B cell (primary cell): ENCODE measurements at regions not wholly inside any gene's neighbourhood (a gene's known extent, or its start where the extent isn't known, plus 50 kb on each side); places are given as distances from the start of the nearest gene placed in this dataset.

Experiments used
- ATAC-seq: fragments of 200-7000 bp; cut with Tn5 transposase; one replicate; pipeline ENCODE4 v1.10.0; 2021; ENCODE audit warnings: low read depth, mild to moderate bottlenecking, moderate number of reproducible peaks, moderate library complexity
- CTCF ChIA-PET: fragments of 350-600 bp; sonication (Branson Sonifier 250); formaldehyde crosslinking; loops from one replicate; lab custom pipeline; 2021; ENCODE audit warnings: antibody characterized with exemption, inconsistent platforms; lab: Charles Lee
- POLR2A ChIA-PET: fragments of 350-600 bp; sonication (Branson Sonifier 250); formaldehyde crosslinking; loops from one replicate; lab custom pipeline; 2021; ENCODE audit warnings: antibody characterized with exemption; lab: Charles Lee
- DNase-seq: peaks from one replicate; pipeline ENCODE4 v3.0.0; 2013
- H2AFZ ChIP-seq: 2 replicates; pipeline ENCODE4 v1.6.1; 2012; ENCODE audit warnings: mild to moderate bottlenecking, low read depth, low read length; ENCODE audit not compliant: insufficient read depth, poor library complexity, severe bottlenecking
- H3K27ac ChIP-seq, 2 donors: 1 replicate in 1 of 2; 2 replicates in 1 of 2; pipeline ENCODE4 v1.5.1; 2012 to 2013; ENCODE audit warnings: low read length in 2 of 2, mild to moderate bottlenecking in 2 of 2, moderate library complexity in 1 of 2
- H3K27me3 ChIP-seq, 4 experiments: fragments of 200-600 bp in 1 of 4; sonication (generic) in 1 of 4; replicated peaks in 1 of 4; 1 replicate in 2 of 4; 2 replicates in 2 of 4; pipeline versions ENCODE4 v1.6.1 to v1.7.0; 2013 to 2016; ENCODE audit warnings: low read length in 3 of 4, mild to moderate bottlenecking in 2 of 4, mixed read lengths in 1 of 4, moderate library complexity in 1 of 4; ENCODE audit not compliant: insufficient read depth in 4 of 4, control insufficient read depth in 3 of 4; ENCODE audit errors: control extremely low read depth in 1 of 4
- H3K36me3 ChIP-seq, 2 experiments: replicated peaks in 1 of 2; 1 replicate in 1 of 2; 2 replicates in 1 of 2; pipeline versions ENCODE4 v1.6.1 to v1.7.1; 2013; ENCODE audit warnings: low read length in 1 of 2; ENCODE audit not compliant: insufficient read depth in 2 of 2, control insufficient read depth in 1 of 2; ENCODE audit errors: control extremely low read depth in 1 of 2, extremely low read depth in 1 of 2
- H3K4me1 ChIP-seq, 2 donors: fragments of 200-600 bp in 1 of 2; sonication (generic) in 1 of 2; 1 replicate in 1 of 2; 2 replicates in 1 of 2; pipeline versions ENCODE4 v1.5.1 to v1.6.1; 2013 to 2017; ENCODE audit warnings: low read length in 2 of 2; ENCODE audit not compliant: control insufficient read depth in 2 of 2, insufficient read depth in 2 of 2
- H3K4me2 ChIP-seq: replicated peaks from 2 replicates; pipeline ENCODE3; 2012; ENCODE audit warnings: mild to moderate bottlenecking, low read depth, low read length; ENCODE audit not compliant: poor library complexity, severe bottlenecking
- H3K4me3 ChIP-seq, 5 experiments: fragments of 200-600 bp in 1 of 5; sonication (generic) in 1 of 5; 1 replicate in 3 of 5; 2 replicates in 2 of 5; pipeline versions ENCODE4 v1.5.1 to v1.7.0; 2011 to 2016; ENCODE audit warnings: low read length in 4 of 5, mild to moderate bottlenecking in 4 of 5, low read depth in 2 of 5, control low read depth in 1 of 5, moderate library complexity in 1 of 5; ENCODE audit not compliant: insufficient read depth in 1 of 5; ENCODE audit errors: control extremely low read depth in 1 of 5, extremely low read depth in 1 of 5
- H3K79me2 ChIP-seq: fragments of 200-600 bp; sonication (generic); one replicate; pipeline ENCODE4 v1.6.0; 2016; ENCODE audit warnings: low read length; ENCODE audit not compliant: control insufficient read depth, insufficient read depth
- H3K9ac ChIP-seq: fragments of 200-600 bp; sonication (generic); 2 replicates; pipeline ENCODE4 v1.6.1; 2017; ENCODE audit warnings: mild to moderate bottlenecking, low read length, moderate library complexity
- H3K9me3 ChIP-seq, 3 donors: one replicate each; pipeline versions ENCODE4 v1.6.1 to v1.7.1; 2013; ENCODE audit warnings: low read length in 2 of 3; ENCODE audit not compliant: control insufficient read depth in 2 of 3, insufficient read depth in 1 of 3; ENCODE audit errors: control extremely low read depth in 1 of 3
- H4K20me1 ChIP-seq: 2 replicates; pipeline ENCODE4 v1.6.0; 2012; ENCODE audit warnings: mild to moderate bottlenecking, low read length; ENCODE audit not compliant: insufficient read depth, control insufficient read depth, poor library complexity, severe bottlenecking
- H3K27ac Mint-ChIP-seq: one replicate; pipeline ENCODE4 v1.8.0; 2021; ENCODE audit warnings: mixed read lengths
- H3K27me3 Mint-ChIP-seq: one replicate; pipeline ENCODE4 v1.8.0; 2021; ENCODE audit warnings: mixed read lengths
- H3K4me1 Mint-ChIP-seq: one replicate; pipeline ENCODE4 v1.8.0; 2021; ENCODE audit warnings: mixed read lengths
- H3K4me3 Mint-ChIP-seq: one replicate; pipeline ENCODE4 v1.8.0; 2021; ENCODE audit warnings: mixed read lengths
- H3K9me3 Mint-ChIP-seq: one replicate; pipeline ENCODE4 v1.8.0; 2022; ENCODE audit warnings: mixed read lengths; ENCODE audit not compliant: insufficient read depth
- EZH2 ChIP-seq: IDR thresholded peaks from 2 replicates; pipeline ENCODE4 v1.6.1; 2012; ENCODE audit warnings: borderline replicate concordance, low read depth, mild to moderate bottlenecking, moderate library complexity, low read length; ENCODE audit not compliant: insufficient read depth, poor library complexity, severe bottlenecking
- WGBS: methylation state at CpG from one replicate; pipeline ENCODE4 v1.1.5; 2013; ENCODE audit warnings: missing lambda C conversion rate; ENCODE audit not compliant: insufficient coverage; 5-methylcytosine and 5-hydroxymethylcytosine counted together
- intact Hi-C: fragments of 100-400 bp; cut with micrococcal nuclease; formaldehyde crosslinking; loops from one replicate; pipeline ENCODE4 v1.10.0; 2022
- TF ChIP-seq, protein P1 (sequence below): fragments of 200-600 bp; IDR thresholded peaks from one replicate; pipeline ENCODE4 v1.8.0; 2022; ENCODE audit warnings: antibody characterized with exemption, mild to moderate bottlenecking

DNA sequence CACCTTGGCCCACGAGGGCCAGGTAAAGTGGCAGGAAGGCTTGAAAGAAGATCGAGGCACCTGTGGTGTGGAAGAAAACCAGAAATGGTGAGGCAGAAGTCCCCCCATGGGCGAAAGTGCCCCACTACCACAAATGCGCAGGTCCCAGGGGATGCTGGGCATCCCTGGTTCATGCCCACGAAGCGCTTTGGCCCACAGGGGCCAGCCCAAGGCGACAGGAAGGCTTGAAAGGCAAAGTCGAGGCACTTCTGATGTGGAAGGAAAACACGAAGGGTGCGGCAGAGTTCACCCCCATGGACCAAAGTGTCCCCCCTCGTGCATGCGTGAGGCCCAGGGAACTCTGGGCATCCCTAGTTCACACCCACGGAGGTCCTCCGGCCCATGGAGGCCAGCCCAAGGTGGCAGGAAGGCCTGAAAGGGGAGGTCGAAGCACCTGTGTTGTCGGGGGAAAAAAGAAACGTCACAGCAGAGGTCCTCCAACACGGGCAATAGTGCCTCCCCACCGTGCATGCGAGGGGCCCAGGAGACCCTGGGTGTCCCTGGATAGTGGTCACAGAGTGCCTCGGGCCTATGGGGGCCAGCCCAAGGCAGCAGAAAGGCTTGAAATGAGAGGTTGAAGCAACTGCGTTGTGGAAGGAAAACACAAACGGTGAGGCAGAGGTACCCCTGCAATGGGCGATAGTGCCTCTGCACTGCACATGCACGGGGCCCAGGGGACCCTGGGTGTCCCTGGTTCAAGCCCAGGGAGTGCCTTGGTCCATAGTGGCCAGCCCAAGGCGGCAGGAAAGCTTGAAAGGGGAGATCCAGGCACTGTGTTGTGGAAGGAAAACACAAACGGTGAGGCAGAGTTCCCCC, 373.9 kb downstream of the ALG10 start:
- H2AFZ ChIP-seq, result no peak overlapping the region
- no peak for DNase-seq
- H3K27me3 Mint-ChIP-seq, result no peaks in the 10 kb centered on the region
- no peak overlapping the region for H3K27ac ChIP-seq
- peaks cover 0 to 100% (median 1%) of the 10 kb centered on the region in 3 donors for H3K9me3 ChIP-seq
- no peaks in the 10 kb centered on the region for H3K4me1 Mint-ChIP-seq
- H3K4me2 ChIP-seq, result no peak overlapping the region
- ChIA-PET CTCF (no interaction called here), POLR2A (no interaction called here)
- no peaks in the 10 kb centered on the region for H3K9me3 Mint-ChIP-seq
- H3K4me1 ChIP-seq, result no peaks in the 10 kb centered on the region
- no peaks in the 10 kb centered on the region for H4K20me1 ChIP-seq
- H3K9ac ChIP-seq, result no peak overlapping the region
- intact Hi-C loops, result no loop called here
- no peak overlapping the region for H3K27ac Mint-ChIP-seq
- H3K27me3 ChIP-seq, result no peaks in the 10 kb centered on the region
- TF ChIP-seq EZH2, result no peak
- TF ChIP-seq, protein P1, sequence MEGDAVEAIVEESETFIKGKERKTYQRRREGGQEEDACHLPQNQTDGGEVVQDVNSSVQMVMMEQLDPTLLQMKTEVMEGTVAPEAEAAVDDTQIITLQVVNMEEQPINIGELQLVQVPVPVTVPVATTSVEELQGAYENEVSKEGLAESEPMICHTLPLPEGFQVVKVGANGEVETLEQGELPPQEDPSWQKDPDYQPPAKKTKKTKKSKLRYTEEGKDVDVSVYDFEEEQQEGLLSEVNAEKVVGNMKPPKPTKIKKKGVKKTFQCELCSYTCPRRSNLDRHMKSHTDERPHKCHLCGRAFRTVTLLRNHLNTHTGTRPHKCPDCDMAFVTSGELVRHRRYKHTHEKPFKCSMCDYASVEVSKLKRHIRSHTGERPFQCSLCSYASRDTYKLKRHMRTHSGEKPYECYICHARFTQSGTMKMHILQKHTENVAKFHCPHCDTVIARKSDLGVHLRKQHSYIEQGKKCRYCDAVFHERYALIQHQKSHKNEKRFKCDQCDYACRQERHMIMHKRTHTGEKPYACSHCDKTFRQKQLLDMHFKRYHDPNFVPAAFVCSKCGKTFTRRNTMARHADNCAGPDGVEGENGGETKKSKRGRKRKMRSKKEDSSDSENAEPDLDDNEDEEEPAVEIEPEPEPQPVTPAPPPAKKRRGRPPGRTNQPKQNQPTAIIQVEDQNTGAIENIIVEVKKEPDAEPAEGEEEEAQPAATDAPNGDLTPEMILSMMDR, result no peak
- no peak overlapping the region for H3K4me3 Mint-ChIP-seq
- 71% methylated on average over 27 of the region's 27 CpGs for WGBS
- no peaks in the 10 kb centered on the region for H3K79me2 ChIP-seq
- H3K4me3 ChIP-seq, result no peak overlapping the region
- no peak for ATAC-seq
- H3K36me3 ChIP-seq, result no peaks in the 10 kb centered on the region

DNA sequence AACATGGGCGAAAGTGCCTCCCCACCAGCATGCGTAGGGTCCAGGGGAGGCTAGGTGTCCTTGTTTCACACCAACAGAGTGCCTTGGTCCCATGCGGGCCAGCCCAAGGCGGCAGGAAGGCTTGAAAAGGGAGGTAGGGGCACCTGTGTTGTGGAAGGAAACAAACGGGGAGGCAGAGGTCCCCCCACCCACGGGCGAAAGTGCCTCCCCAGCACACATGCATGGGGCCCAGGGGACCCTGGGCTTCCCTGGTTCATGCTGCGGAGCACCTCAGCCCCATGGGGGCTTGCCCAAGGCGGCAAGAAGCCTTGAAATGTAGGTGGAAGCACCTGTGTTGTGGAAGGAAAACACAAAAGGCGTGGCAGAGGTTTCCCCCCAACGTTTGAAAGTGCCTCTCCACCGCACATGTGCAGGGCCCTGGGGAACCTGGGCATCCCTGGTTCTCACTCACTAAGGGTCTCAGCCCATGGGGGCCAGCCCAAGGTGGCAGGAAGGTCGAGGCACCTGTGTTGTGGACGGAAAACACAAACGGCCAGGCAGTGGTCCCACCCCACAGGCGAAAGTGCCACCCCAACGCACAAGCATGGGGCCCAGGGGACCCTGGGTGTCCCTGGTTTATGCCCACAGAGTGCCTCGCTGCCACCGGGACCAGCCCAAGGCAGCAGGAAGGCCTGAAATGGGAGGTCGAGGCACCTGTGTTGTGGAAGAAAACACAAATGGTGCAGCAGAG, 374.7 kb downstream of the ALG10 start:
- H3K9me3 Mint-ChIP-seq, result no peaks in the 10 kb centered on the region
- 73% methylated on average over 20 of the region's 20 CpGs for WGBS

More for the DNA sequence above, 374.7 kb downstream of the ALG10 start:
- DNase-seq (no peak), ATAC-seq (no peak)
- Histone ChIP-seq H3K36me3 (no peaks in the 10 kb centered on the region), H2AFZ (no peak overlapping the region), H3K4me1 (no peaks in the 10 kb centered on the region), H3K79me2 (no peaks in the 10 kb centered on the region), H3K9me3 (peaks cover 0 to 100% (median under 1%) of the 10 kb centered on the region in 3 donors), H4K20me1 (no peaks in the 10 kb centered on the region), H3K4me2 (no peak overlapping the region), H3K27ac (no peak overlapping the region), H3K9ac (no peak overlapping the region), H3K27me3 (no peaks in the 10 kb centered on the region), H3K4me3 (no peak overlapping the region)
- H3K4me1 Mint-ChIP-seq, result no peaks in the 10 kb centered on the region
- intact Hi-C loops, result no loop called here
- H3K27me3 Mint-ChIP-seq, result no peaks in the 10 kb centered on the region
- no peak overlapping the region for H3K4me3 Mint-ChIP-seq
- ChIA-PET POLR2A (no interaction called here), CTCF (no interaction called here)
- TF ChIP-seq, protein P1, result no peak
- no peak for TF ChIP-seq EZH2
- no peak overlapping the region for H3K27ac Mint-ChIP-seq
